ENCODE measurements at regions not wholly inside any gene's neighbourhood (a gene's known extent, or its start where the extent isn't known, plus 50 kb on each side); places are given as distances from the start of the nearest gene placed in this dataset.

DNA sequence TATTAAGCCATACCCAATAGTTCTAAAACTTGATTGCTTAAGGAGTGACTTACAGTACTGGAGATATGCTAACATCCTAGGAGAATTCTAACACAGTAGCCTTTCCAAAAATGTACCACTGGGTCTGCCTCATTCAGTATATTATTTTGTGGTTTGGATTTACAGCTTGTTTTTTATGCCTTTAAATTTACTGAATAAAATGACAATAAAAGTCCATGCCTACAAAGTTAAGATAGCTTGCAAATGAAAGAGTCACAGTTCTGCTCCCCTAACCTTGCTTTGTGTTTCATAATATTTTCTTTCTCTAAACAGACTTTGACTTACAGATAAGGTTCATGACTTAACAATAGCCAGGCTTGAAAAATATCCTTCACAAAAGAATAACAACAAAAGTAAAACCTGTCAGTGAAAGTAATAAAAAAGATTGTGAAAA lies 951.1 kb upstream of the NUDT12 start:
- TF ChIP-seq POLR2A (IDR thresholded peaks at IDR 0.05) = no peak
- TF ChIP-seq, protein P1, sequence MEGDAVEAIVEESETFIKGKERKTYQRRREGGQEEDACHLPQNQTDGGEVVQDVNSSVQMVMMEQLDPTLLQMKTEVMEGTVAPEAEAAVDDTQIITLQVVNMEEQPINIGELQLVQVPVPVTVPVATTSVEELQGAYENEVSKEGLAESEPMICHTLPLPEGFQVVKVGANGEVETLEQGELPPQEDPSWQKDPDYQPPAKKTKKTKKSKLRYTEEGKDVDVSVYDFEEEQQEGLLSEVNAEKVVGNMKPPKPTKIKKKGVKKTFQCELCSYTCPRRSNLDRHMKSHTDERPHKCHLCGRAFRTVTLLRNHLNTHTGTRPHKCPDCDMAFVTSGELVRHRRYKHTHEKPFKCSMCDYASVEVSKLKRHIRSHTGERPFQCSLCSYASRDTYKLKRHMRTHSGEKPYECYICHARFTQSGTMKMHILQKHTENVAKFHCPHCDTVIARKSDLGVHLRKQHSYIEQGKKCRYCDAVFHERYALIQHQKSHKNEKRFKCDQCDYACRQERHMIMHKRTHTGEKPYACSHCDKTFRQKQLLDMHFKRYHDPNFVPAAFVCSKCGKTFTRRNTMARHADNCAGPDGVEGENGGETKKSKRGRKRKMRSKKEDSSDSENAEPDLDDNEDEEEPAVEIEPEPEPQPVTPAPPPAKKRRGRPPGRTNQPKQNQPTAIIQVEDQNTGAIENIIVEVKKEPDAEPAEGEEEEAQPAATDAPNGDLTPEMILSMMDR (IDR thresholded peaks at IDR 0.05 in 4 of 5, conservative IDR thresholded peaks at IDR 0.05 in 1 of 5) = no peak
